ENCODE measurements at regions not wholly inside any gene's neighbourhood (a gene's known extent, or its start where the extent isn't known, plus 50 kb on each side); places are given as distances from the start of the nearest gene placed in this dataset.

- no peak for TF ChIP-seq CTCF (conservative IDR thresholded peaks at IDR 0.05)
- no peak for TF ChIP-seq ZFX (IDR thresholded peaks at IDR 0.05)
Measured at GRCh38 chr2:180312542-180312941, 305.4 kb upstream of the CWC22 start.

GRCh38 chr2:180307096-180307495 is 300.0 kb upstream of the CWC22 start:
- TF ChIP-seq CTCF (conservative IDR thresholded peaks at IDR 0.05), result no peak
- no peak for TF ChIP-seq ZFX (IDR thresholded peaks at IDR 0.05)

More at GRCh38 chr2:180312542-180312941, 305.4 kb upstream of the CWC22 start:
- H3K27ac ChIP-seq, result no peak overlapping the region

DNA sequence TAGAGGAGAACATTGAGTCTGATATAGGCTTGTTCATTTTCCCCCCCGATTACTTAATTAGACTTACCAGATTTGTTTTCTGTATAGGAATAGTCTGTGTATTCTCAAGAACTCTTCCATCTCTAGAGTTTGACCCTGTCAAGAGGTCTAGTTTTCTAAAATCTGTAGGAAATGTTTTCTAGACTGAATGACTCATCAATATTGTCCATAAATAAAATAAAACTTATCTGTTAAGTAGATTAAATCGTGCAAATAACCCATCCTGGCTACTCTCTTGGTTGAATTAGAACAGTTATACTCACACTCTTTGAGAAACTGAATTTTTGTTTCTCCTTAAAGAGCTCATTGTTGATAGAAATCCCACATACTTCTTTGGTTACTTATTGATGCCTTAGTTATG is 299.2 kb upstream of the CWC22 start:
- no peak overlapping the region for H3K27ac ChIP-seq
- no peak for TF ChIP-seq CTCF (conservative IDR thresholded peaks at IDR 0.05)
- TF ChIP-seq ZFX (IDR thresholded peaks at IDR 0.05), result no peak

More at GRCh38 chr2:180307096-180307495, 300.0 kb upstream of the CWC22 start:
- no peak overlapping the region for H3K27ac ChIP-seq

DNA sequence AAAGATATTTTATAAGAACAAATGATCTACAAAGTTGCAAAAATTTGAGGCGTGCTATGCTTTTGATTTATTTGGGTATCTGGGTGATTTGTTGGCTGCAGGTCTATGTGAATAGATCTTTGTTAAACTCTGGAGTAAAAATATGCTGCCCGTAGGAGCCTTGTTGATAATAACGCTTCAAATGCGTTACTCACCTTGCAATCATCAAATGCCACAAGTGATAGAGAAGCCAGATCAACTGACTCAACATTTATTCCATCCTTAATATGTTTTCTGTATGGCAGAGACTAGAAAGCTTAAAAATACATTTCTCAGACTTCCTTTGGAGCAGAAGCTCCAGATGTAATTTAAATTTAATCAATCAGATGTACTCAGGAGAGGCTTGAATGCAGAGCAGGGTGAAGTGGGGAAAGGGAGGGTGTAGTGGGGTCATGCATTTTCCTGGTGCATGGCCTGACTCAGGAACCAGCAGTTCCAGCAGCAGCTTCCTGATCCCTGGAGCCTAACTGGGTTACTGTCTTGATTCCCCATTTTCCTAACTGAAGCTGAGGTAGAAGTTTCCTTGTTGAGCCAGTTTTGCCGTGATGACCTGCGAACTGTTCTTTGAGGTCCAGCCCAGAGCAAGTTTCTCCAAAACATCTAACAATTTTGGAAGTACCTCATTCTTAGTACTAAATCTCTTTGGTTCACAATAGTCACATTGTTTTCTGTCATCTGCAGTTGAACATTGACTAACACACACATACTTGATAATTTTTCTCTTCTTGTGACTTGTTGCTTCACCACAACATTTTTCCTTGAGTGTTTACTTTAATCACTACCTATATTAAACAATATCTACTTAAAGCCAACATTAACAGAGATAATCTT is 284.7 kb upstream of the CWC22 start:
- TF ChIP-seq CTCF (conservative IDR thresholded peaks at IDR 0.05), result no peak
- no peak for TF ChIP-seq ZFX (IDR thresholded peaks at IDR 0.05)
- no peak overlapping the region for H3K27ac ChIP-seq

- H3K27ac ChIP-seq, result no peak overlapping the region
Measured at GRCh38 chr2:180291060-180291459, 284.0 kb upstream of the CWC22 start.

GRCh38 chr2:180289627-180290026 is 282.5 kb upstream of the CWC22 start:
- no peak for TF ChIP-seq ZFX (IDR thresholded peaks at IDR 0.05)
- no peak for TF ChIP-seq CTCF (conservative IDR thresholded peaks at IDR 0.05)
- H3K27ac ChIP-seq, result no peak overlapping the region

More at GRCh38 chr2:180291060-180291459, 284.0 kb upstream of the CWC22 start:
- TF ChIP-seq CTCF (conservative IDR thresholded peaks at IDR 0.05), result no peak
- no peak for TF ChIP-seq ZFX (IDR thresholded peaks at IDR 0.05)

DNA sequence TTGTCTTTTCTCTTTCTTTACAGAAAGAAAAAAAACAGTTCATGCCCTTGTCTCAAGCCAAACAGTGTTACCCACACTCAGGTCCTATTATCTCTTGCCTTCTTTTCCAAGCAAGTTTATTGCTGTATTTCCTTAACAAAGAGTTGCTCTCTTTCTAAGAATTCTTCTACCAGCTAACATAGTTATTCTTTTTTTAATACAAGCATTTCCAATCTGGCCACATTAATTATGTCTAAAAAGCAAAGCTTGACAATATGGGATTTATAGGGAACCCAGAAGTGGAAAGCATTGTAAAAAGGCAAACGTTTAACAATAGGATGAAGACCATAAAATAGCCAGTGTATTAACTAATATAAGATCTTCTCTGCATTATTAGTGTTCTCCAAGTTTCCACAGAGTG is 272.5 kb upstream of the CWC22 start:
- H3K27ac ChIP-seq, result no peak overlapping the region
- no peak for TF ChIP-seq CTCF (conservative IDR thresholded peaks at IDR 0.05)
- no peak for TF ChIP-seq ZFX (IDR thresholded peaks at IDR 0.05)

All from C4-2B (cell line).